Keratinocyte (primary cell): ENCODE measurements at regions not wholly inside any gene's neighbourhood (a gene's known extent, or its start where the extent isn't known, plus 50 kb on each side); places are given as distances from the start of the nearest gene placed in this dataset.

Experiments used
- DNase-seq: peaks from one replicate; pipeline ENCODE4 v3.0.0-alpha.2; 2011; ENCODE audit warnings: low read depth, missing footprints, low spot score
- FAIRE-seq: peaks from 2 replicates; lab custom pipeline; 2011; peaks lifted over from hg19 to GRCh38; lab: Jason Lieb, UNC
- H2AFZ ChIP-seq: 2 replicates; pipeline ENCODE4 v1.6.0; 2012; ENCODE audit warnings: low read length, control low read depth, inconsistent platforms; ENCODE audit not compliant: control insufficient read depth
- H3K27ac ChIP-seq: 2 replicates; pipeline ENCODE4 v1.5.1; 2011; ENCODE audit warnings: low read length; ENCODE audit not compliant: control insufficient read depth, insufficient read depth
- H3K27me3 ChIP-seq: 3 replicates; pipeline ENCODE4 v1.6.0; 2011; ENCODE audit warnings: low read length; ENCODE audit not compliant: control insufficient read depth, insufficient read depth; ENCODE audit errors: extremely low read depth
- H3K36me3 ChIP-seq, 2 experiments: 2 replicates in 1 of 2; 3 replicates in 1 of 2; pipeline ENCODE4 v1.5.1; 2011; ENCODE audit warnings: low read length in 2 of 2, mild to moderate bottlenecking in 1 of 2; ENCODE audit not compliant: control insufficient read depth in 2 of 2, insufficient read depth in 2 of 2; ENCODE audit errors: extremely low read depth in 1 of 2
- H3K4me1 ChIP-seq: 3 replicates; pipeline ENCODE4 v1.5.1; 2011; ENCODE audit warnings: low read length; ENCODE audit not compliant: control insufficient read depth, insufficient read depth; ENCODE audit errors: extremely low read depth
- H3K4me2 ChIP-seq: 3 replicates; pipeline ENCODE4 v1.6.0; 2011; ENCODE audit warnings: low read depth, low read length; ENCODE audit not compliant: control insufficient read depth, insufficient read depth; ENCODE audit errors: extremely low read depth
- H3K4me3 ChIP-seq, 3 experiments: fragments of 200-600 bp in 1 of 3; sonication (generic) in 1 of 3; 2 replicates in 2 of 3; 3 replicates in 1 of 3; pipeline ENCODE4 v1.5.1; 2011 to 2016; ENCODE audit warnings: low read length in 3 of 3, mild to moderate bottlenecking in 3 of 3, control low read depth in 2 of 3, inconsistent platforms in 1 of 3, low read depth in 1 of 3, mixed read lengths in 1 of 3, mixed run types in 1 of 3, moderate library complexity in 1 of 3; ENCODE audit not compliant: control insufficient read depth in 2 of 3, insufficient read depth in 2 of 3; ENCODE audit errors: extremely low read depth in 1 of 3
- H3K79me2 ChIP-seq: 2 replicates; pipeline ENCODE4 v1.6.0; 2012; ENCODE audit warnings: low read length; ENCODE audit not compliant: control insufficient read depth, insufficient read depth
- H3K9ac ChIP-seq: 3 replicates; pipeline ENCODE4 v1.6.0; 2011; ENCODE audit warnings: low read length; ENCODE audit not compliant: control insufficient read depth, insufficient read depth; ENCODE audit errors: extremely low read depth
- H3K9me1 ChIP-seq: 3 replicates; pipeline ENCODE4 v1.6.0; 2011; ENCODE audit warnings: low read length; ENCODE audit not compliant: control insufficient read depth, insufficient read depth; ENCODE audit errors: extremely low read depth
- H3K9me3 ChIP-seq: 2 replicates; pipeline ENCODE4 v1.5.1; 2012; ENCODE audit warnings: low read depth, low read length; ENCODE audit not compliant: control insufficient read depth
- H4K20me1 ChIP-seq: 3 replicates; pipeline ENCODE4 v1.6.0; 2011; ENCODE audit warnings: low read length; ENCODE audit not compliant: control insufficient read depth, insufficient read depth; ENCODE audit errors: extremely low read depth
- CTCF ChIP-seq, 3 experiments: IDR thresholded peaks in 1 of 3; conservative IDR thresholded peaks in 1 of 3; optimal IDR thresholded peaks in 1 of 3; 2 replicates in 2 of 3; 3 replicates in 1 of 3; pipeline versions ENCODE3 to v1.5.1; 2011; ENCODE audit warnings: low read length in 3 of 3, mild to moderate bottlenecking in 3 of 3, moderate library complexity in 2 of 3, control low read depth in 1 of 3, inconsistent platforms in 1 of 3; ENCODE audit not compliant: insufficient read depth in 2 of 3; ENCODE audit errors: extremely low read depth in 1 of 3
- EZH2 ChIP-seq: IDR thresholded peaks from one replicate; pipeline ENCODE4 v1.6.1; 2012; ENCODE audit warnings: inconsistent platforms, mild to moderate bottlenecking, low read length, moderate library complexity
- dilution Hi-C: fragments of 300-500 bp; cut with MboI; formaldehyde crosslinking; loops from one replicate; pipeline ENCODE4 v1.7.0; 2020; ENCODE audit warnings: low sequenced_read_pairs; ENCODE audit not compliant: extremely low pct_ligation_motif_present

GRCh38 chr11:106152013-106152412, 74.6 kb downstream of the AASDHPPT start:
- Histone ChIP-seq H3K4me2 (peak overlapping the region; percentile 65), H3K79me2 (no peaks in the 10 kb centered on the region), H3K27ac (peak overlapping the region; percentile 62), H3K4me3 (no peak overlapping the region), H2AFZ (peak overlapping the region; percentile 51), H3K9me1 (no peaks in the 10 kb centered on the region), H3K9me3 (no peaks in the 10 kb centered on the region), H3K36me3 (no peaks in the 10 kb centered on the region), H3K9ac (peak overlapping the region; percentile 43), H3K4me1 (peaks cover 15% of the 10 kb centered on the region), H4K20me1 (no peaks in the 10 kb centered on the region), H3K27me3 (no peaks in the 10 kb centered on the region)
- FAIRE-seq (peak; percentile 92), DNase-seq (peak; percentile 42)
- TF ChIP-seq EZH2: no peak
- peak; percentile 27 to 44 (median 40) for TF ChIP-seq CTCF (optimal IDR thresholded peaks at IDR 0.05 in 1 of 3, IDR thresholded peaks at IDR 0.05 in 1 of 3, conservative IDR thresholded peaks at IDR 0.05 in 1 of 3; ENCODE audit: extremely low read depth in 1 of 3, insufficient read depth in 2 of 3, low read length in 3 of 3)
- dilution Hi-C loops: no loop called here

DNA sequence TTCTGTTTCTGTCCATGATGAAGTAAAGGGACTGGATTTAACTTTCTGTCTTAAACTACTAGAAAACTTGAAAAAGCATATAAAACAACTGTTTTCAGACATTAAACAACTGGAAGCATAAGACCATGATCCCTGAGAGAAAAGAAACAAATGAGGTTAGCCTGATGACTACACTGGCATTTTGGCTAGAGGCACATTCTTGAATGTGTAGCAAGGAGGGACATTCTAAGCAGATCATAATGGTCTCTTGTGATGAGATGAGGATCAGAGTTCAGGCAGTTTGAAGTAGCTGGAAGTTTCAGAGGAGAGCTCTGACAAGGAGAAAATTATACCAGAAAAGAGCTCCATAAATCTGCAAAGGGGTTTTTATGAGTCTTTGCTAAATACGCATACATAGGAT, 75.4 kb downstream of the AASDHPPT start:
- H2AFZ ChIP-seq: no peak overlapping the region
- H3K27ac ChIP-seq: peak overlapping the region; percentile 62
- H3K4me3 ChIP-seq: no peak overlapping the region
- no peak overlapping the region for H3K9ac ChIP-seq
- H3K4me1 ChIP-seq: peaks cover 15% of the 10 kb centered on the region
- H3K27me3 ChIP-seq: no peaks in the 10 kb centered on the region
- peak; percentile 90 for FAIRE-seq
- dilution Hi-C loops: no loop called here
- no peaks in the 10 kb centered on the region for H3K36me3 ChIP-seq
- no peaks in the 10 kb centered on the region for H3K9me1 ChIP-seq
- TF ChIP-seq CTCF (optimal IDR thresholded peaks at IDR 0.05 in 1 of 3, IDR thresholded peaks at IDR 0.05 in 1 of 3, conservative IDR thresholded peaks at IDR 0.05 in 1 of 3; ENCODE audit: extremely low read depth in 1 of 3, insufficient read depth in 2 of 3, low read length in 3 of 3): no peak
- no peak for DNase-seq
- H3K79me2 ChIP-seq: no peaks in the 10 kb centered on the region
- no peaks in the 10 kb centered on the region for H4K20me1 ChIP-seq
- H3K4me2 ChIP-seq: no peak overlapping the region
- H3K9me3 ChIP-seq: no peaks in the 10 kb centered on the region
